HL-60 (cell line): ENCODE measurements at regions not wholly inside any gene's neighbourhood (a gene's known extent, or its start where the extent isn't known, plus 50 kb on each side); places are given as distances from the start of the nearest gene placed in this dataset.

Experiments used
- CTCF ChIP-seq: IDR thresholded peaks from one replicate; pipeline ENCODE4 v1.5.1; 2011; ENCODE audit warnings: low read length, control low read depth, inconsistent platforms; ENCODE audit not compliant: insufficient read depth
- GABPA ChIP-seq: IDR thresholded peaks from 2 replicates; pipeline ENCODE4 v1.6.1; 2012; ENCODE audit warnings: low read depth

GRCh38 chr11:123377355-123377754 is 52.7 kb upstream of the GRAMD1B start:
- TF ChIP-seq CTCF = no peak
- no peak for TF ChIP-seq GABPA
